Liver (tissue), 8 donors: ENCODE measurements at regions not wholly inside any gene's neighbourhood (a gene's known extent, or its start where the extent isn't known, plus 50 kb on each side); places are given as distances from the start of the nearest gene placed in this dataset.

Experiments
- DNase-seq: peaks from one replicate; pipeline ENCODE4 v3.0.0-alpha.2; 2017; ENCODE audit warnings: low spot score
- H3K27ac ChIP-seq, 2 donors: one replicate each; pipeline ENCODE4 v1.7.0; 2013; ENCODE audit warnings: inconsistent platforms in 2 of 2, low read length in 2 of 2, control low read depth in 1 of 2, low read depth in 1 of 2, mild to moderate bottlenecking in 1 of 2
- H3K27me3 ChIP-seq, 4 donors: one replicate each; pipeline versions ENCODE4 v1.6.1 to v1.7.0; 2013; ENCODE audit warnings: low read length in 3 of 4, inconsistent platforms in 1 of 4, mild to moderate bottlenecking in 1 of 4, moderate library complexity in 1 of 4; ENCODE audit not compliant: control insufficient read depth in 4 of 4, insufficient read depth in 4 of 4
- H3K36me3 ChIP-seq, 4 donors: one replicate each; pipeline versions ENCODE4 v1.6.1 to v1.7.0; 2013; ENCODE audit warnings: low read length in 3 of 4, mild to moderate bottlenecking in 3 of 4, low read depth in 1 of 4, moderate library complexity in 1 of 4; ENCODE audit not compliant: control insufficient read depth in 4 of 4, insufficient read depth in 3 of 4
- H3K4me1 ChIP-seq, 4 donors: one replicate each; pipeline versions ENCODE4 v1.6.1 to v1.7.0; 2013; ENCODE audit warnings: low read length in 3 of 4, mild to moderate bottlenecking in 3 of 4, moderate library complexity in 1 of 4; ENCODE audit not compliant: control insufficient read depth in 4 of 4, insufficient read depth in 4 of 4
- H3K4me3 ChIP-seq, 3 donors: one replicate each; pipeline versions ENCODE4 v1.6.1 to v1.7.0; 2013; ENCODE audit warnings: low read length in 3 of 3, control low read depth in 1 of 3, low read depth in 1 of 3, mild to moderate bottlenecking in 1 of 3
- H3K9ac ChIP-seq, 2 donors: one replicate each; pipeline ENCODE4 v1.7.0; 2013; ENCODE audit warnings: low read length in 2 of 2, mild to moderate bottlenecking in 2 of 2, moderate library complexity in 2 of 2, control low read depth in 1 of 2, low read depth in 1 of 2
- H3K9me3 ChIP-seq, 4 donors: one replicate each; pipeline versions ENCODE4 v1.6.1 to v1.7.0; 2013; ENCODE audit warnings: low read length in 3 of 4; ENCODE audit not compliant: control insufficient read depth in 4 of 4
- ATF3 ChIP-seq: IDR thresholded peaks from 2 replicates; pipeline ENCODE4 v1.6.1; 2016; ENCODE audit warnings: antibody characterized with exemption
- CTCF ChIP-seq: fragments of 150-350 bp; IDR thresholded peaks from 2 replicates; pipeline ENCODE4 v1.5.1; 2017; ENCODE audit warnings: improper control_type of control experiment, low read depth, low read length; ENCODE audit not compliant: missing input control
- EGR1 ChIP-seq, 2 donors: IDR thresholded peaks; 2 replicates each; pipeline ENCODE4 v1.6.1; 2016 to 2018; ENCODE audit warnings: antibody characterized with exemption in 2 of 2, low read depth in 2 of 2
- FOXA1 ChIP-seq: IDR thresholded peaks from 2 replicates; pipeline ENCODE4 v1.6.1; 2016; ENCODE audit warnings: antibody characterized with exemption
- FOXA2 ChIP-seq: IDR thresholded peaks from 2 replicates; pipeline ENCODE4 v1.6.1; 2016; ENCODE audit warnings: antibody characterized with exemption
- GABPA ChIP-seq, 2 donors: IDR thresholded peaks in 1 of 2; conservative IDR thresholded peaks in 1 of 2; 2 replicates each; pipeline ENCODE4 v1.6.1; 2016; ENCODE audit warnings: antibody characterized with exemption in 2 of 2, mild to moderate bottlenecking in 1 of 2, moderate library complexity in 1 of 2
- HNF4A ChIP-seq, 2 donors: conservative IDR thresholded peaks; 2 replicates each; pipeline ENCODE4 v1.6.1; 2016; ENCODE audit warnings: antibody characterized with exemption in 2 of 2, mild to moderate bottlenecking in 2 of 2
- HNF4G ChIP-seq: IDR thresholded peaks from 2 replicates; pipeline ENCODE4 v1.6.1; 2016; ENCODE audit warnings: antibody characterized with exemption
- JUND ChIP-seq, 2 donors: IDR thresholded peaks; 2 replicates each; pipeline ENCODE4 v1.6.1; 2016; ENCODE audit warnings: antibody characterized with exemption in 2 of 2
- MAX ChIP-seq: IDR thresholded peaks from 2 replicates; pipeline ENCODE4 v1.6.1; 2016; ENCODE audit warnings: antibody characterized with exemption
- NR2F2 ChIP-seq: IDR thresholded peaks from 2 replicates; pipeline ENCODE4 v1.6.1; 2016; ENCODE audit warnings: antibody characterized with exemption
- RAD21 ChIP-seq, 2 donors: IDR thresholded peaks; 2 replicates each; pipeline ENCODE4 v1.6.1; 2016; ENCODE audit warnings: antibody characterized with exemption in 2 of 2, mild to moderate bottlenecking in 2 of 2
- REST ChIP-seq: IDR thresholded peaks from 2 replicates; pipeline ENCODE4 v1.6.1; 2016; ENCODE audit warnings: antibody characterized with exemption, mild to moderate bottlenecking
- RXRA ChIP-seq, 2 donors: IDR thresholded peaks; 2 replicates each; pipeline ENCODE4 v1.6.1; 2017 to 2018; ENCODE audit warnings: antibody characterized with exemption in 2 of 2, mild to moderate bottlenecking in 1 of 2
- SP1 ChIP-seq: IDR thresholded peaks from 2 replicates; pipeline ENCODE4 v1.6.1; 2018; ENCODE audit warnings: antibody characterized with exemption, mild to moderate bottlenecking
- TAF1 ChIP-seq: conservative IDR thresholded peaks from 2 replicates; pipeline ENCODE4 v1.6.1; 2016; ENCODE audit warnings: antibody characterized with exemption, mild to moderate bottlenecking
- YY1 ChIP-seq: IDR thresholded peaks from 2 replicates; pipeline ENCODE4 v1.6.1; 2016; ENCODE audit warnings: antibody characterized with exemption, mild to moderate bottlenecking
- ZBTB33 ChIP-seq: IDR thresholded peaks from 2 replicates; pipeline ENCODE4 v1.6.1; 2016; ENCODE audit warnings: antibody characterized with exemption
- WGBS: extraction: QIAGEN DNeasy Blood & Tissue Kit; methylation state at CpG from one replicate; pipeline ENCODE4 v1.1.7; 2013; 5-methylcytosine and 5-hydroxymethylcytosine counted together
- donor health status: healthy.
- donor health status: healthy.
- donor health status: healthy.
- donor health status: healthy.
- donor health status: healthy.

- Histone ChIP-seq H3K27ac (no peak overlapping the region), H3K4me1 (no peaks in the 10 kb centered on the region), H3K4me3 (no peak overlapping the region), H3K27me3 (no peaks in the 10 kb centered on the region), H3K9me3 (peaks cover 0 to 5% (median under 1%) of the 10 kb centered on the region in 4 donors), H3K36me3 (no peaks in the 10 kb centered on the region), H3K9ac (no peak overlapping the region)
- 74% methylated on average over 8 of the region's 8 CpGs for WGBS
- no peak for TF ChIP-seq MAX
- TF ChIP-seq FOXA1: no peak
- TF ChIP-seq CTCF: no peak
- no peak for TF ChIP-seq FOXA2
- TF ChIP-seq HNF4A (conservative IDR thresholded peaks at IDR 0.05): no peak
- TF ChIP-seq RAD21 (IDR thresholded peaks at IDR 0.05): no peak
- no peak for TF ChIP-seq HNF4G
- no peak for TF ChIP-seq SP1
- no peak for TF ChIP-seq JUND (IDR thresholded peaks at IDR 0.05)
- TF ChIP-seq YY1: no peak
- DNase-seq: no peak
These were observed 933.2 kb upstream of the CHORDC1 start for GRCh38 chr11:91156041-91156440.

- H3K9ac ChIP-seq: no peak overlapping the region
- H3K4me3 ChIP-seq: no peak overlapping the region
- H3K27ac ChIP-seq: no peak overlapping the region
- H3K27me3 ChIP-seq: no peaks in the 10 kb centered on the region
- no peaks in the 10 kb centered on the region for H3K4me1 ChIP-seq
- no peaks in the 10 kb centered on the region for H3K36me3 ChIP-seq
- no peak for DNase-seq
- 62% methylated on average over 2 of the region's 2 CpGs for WGBS
- peaks cover 0 to 5% (median under 1%) of the 10 kb centered on the region in 4 donors for H3K9me3 ChIP-seq
- no peak for TF ChIP-seq MAX
- TF ChIP-seq REST: no peak
- no peak for TF ChIP-seq CTCF
- no peak for TF ChIP-seq RXRA (IDR thresholded peaks at IDR 0.05)
- TF ChIP-seq RAD21 (IDR thresholded peaks at IDR 0.05): no peak
- TF ChIP-seq FOXA2: no peak
- TF ChIP-seq TAF1: no peak
- TF ChIP-seq FOXA1: no peak
- no peak for TF ChIP-seq ZBTB33
- no peak for TF ChIP-seq HNF4A (conservative IDR thresholded peaks at IDR 0.05)
- TF ChIP-seq YY1: no peak
- no peak for TF ChIP-seq ATF3
- TF ChIP-seq JUND (IDR thresholded peaks at IDR 0.05): no peak
- TF ChIP-seq NR2F2: no peak
- no peak for TF ChIP-seq HNF4G
- TF ChIP-seq GABPA (IDR thresholded peaks at IDR 0.05 in 1 of 2, conservative IDR thresholded peaks at IDR 0.05 in 1 of 2): no peak
- TF ChIP-seq SP1: no peak
- TF ChIP-seq EGR1 (IDR thresholded peaks at IDR 0.05; ENCODE audit: low read depth in 2 of 2): no peak
These were observed 925.0 kb upstream of the CHORDC1 start for GRCh38 chr11:91147885-91148284.
